ENCODE measurements at regions not wholly inside any gene's neighbourhood (a gene's known extent, or its start where the extent isn't known, plus 50 kb on each side); places are given as distances from the start of the nearest gene placed in this dataset.

DNA sequence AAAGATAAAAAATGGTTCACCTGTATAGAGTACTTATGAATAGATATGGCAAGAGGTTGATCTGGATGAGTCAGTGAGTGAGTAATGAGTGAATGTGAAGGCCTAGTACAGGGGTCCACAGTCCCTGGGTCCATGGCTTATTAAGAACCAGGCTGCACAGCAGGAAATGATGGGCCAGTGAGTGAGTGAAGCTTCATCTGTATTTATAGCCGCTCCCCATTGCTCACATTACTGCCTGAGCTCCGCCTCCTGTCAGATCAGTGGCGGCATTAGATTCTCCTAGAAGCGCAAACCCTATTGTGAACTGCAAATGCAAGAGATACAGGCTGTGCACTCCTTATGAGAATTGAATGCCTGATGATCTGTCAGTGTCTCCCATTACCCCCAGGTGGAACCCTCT, 307.7 kb upstream of the ZNF608 start:
- no peak for DNase-seq (ENCODE audit: low read depth)
- H3K4me3 ChIP-seq (ENCODE audit: low read depth, low read length) = no peak overlapping the region
- TF ChIP-seq CTCF (IDR thresholded peaks at IDR 0.05; ENCODE audit: control insufficient read depth, extremely low read depth, insufficient read depth) = no peak

DNA sequence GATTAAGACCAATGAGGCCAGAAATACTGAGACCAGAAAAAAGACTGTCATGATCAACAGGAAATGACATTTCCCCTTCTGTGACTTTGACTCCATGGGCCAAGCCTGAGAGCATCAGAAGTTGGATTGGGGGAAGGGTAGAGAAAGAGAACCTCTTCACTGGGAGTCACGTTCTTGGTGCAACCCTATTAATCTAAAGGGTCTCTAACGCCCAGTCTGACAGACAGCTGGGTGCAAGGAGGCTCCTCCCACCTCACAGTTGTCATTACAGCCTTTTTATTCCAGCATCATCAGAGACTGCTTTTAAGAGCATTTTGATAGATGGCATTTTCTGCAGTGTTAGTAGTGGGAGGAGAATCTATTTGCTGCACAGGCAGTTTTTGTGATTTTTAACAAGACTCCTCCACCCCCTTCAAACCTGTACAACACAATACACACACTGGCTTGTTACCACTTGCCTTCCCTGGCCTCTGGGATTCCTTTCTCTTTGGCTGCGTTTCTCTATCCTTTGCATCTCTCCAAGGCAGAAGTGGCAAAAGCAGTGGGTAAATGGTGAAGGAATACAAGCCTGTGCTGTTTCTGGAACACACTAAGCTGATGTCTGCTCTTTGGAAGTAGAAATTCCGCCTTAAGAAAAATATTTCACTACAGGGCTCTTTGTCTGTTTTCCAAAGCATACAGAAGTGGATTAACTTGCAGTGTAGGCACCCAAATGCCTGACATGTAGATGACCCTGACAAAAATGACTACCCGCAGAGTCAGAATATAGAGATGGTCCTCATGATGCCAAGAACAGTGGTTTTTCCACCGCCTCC, 310.4 kb upstream of the ZNF608 start:
- TF ChIP-seq CTCF (IDR thresholded peaks at IDR 0.05; ENCODE audit: control insufficient read depth, extremely low read depth, insufficient read depth) = no peak
- no peak overlapping the region for H3K4me3 ChIP-seq (ENCODE audit: low read depth, low read length)
- DNase-seq (ENCODE audit: low read depth) = no peak

GRCh38 chr5:125057912-125058826, 311.7 kb upstream of the ZNF608 start:
- TF ChIP-seq CTCF (IDR thresholded peaks at IDR 0.05; ENCODE audit: control insufficient read depth, extremely low read depth, insufficient read depth) = no peak
- DNase-seq (ENCODE audit: low read depth) = no peak
- H3K4me3 ChIP-seq (ENCODE audit: low read depth, low read length) = no peak overlapping the region

GRCh38 chr5:125059255-125060002, 313.0 kb upstream of the ZNF608 start:
- DNase-seq (ENCODE audit: low read depth) = no peak
- TF ChIP-seq CTCF (IDR thresholded peaks at IDR 0.05; ENCODE audit: control insufficient read depth, extremely low read depth, insufficient read depth) = no peak

GRCh38 chr5:125061726-125062125, 315.3 kb upstream of the ZNF608 start:
- TF ChIP-seq CTCF (IDR thresholded peaks at IDR 0.05; ENCODE audit: control insufficient read depth, extremely low read depth, insufficient read depth) = no peak
- no peak for DNase-seq (ENCODE audit: low read depth)
- no peak overlapping the region for H3K4me3 ChIP-seq (ENCODE audit: low read depth, low read length)

More at GRCh38 chr5:125059255-125060002, 313.0 kb upstream of the ZNF608 start:
- H3K4me3 ChIP-seq (ENCODE audit: low read depth, low read length) = no peak overlapping the region

- no peak overlapping the region; the same call in 1 of the 2 replicates for H3K4me3 ChIP-seq (ENCODE audit: low read depth, low read length)
- TF ChIP-seq CTCF (IDR thresholded peaks at IDR 0.05; ENCODE audit: control insufficient read depth, extremely low read depth, insufficient read depth) = no peak
- no peak for DNase-seq (ENCODE audit: low read depth)
These were observed 318.4 kb upstream of the ZNF608 start for GRCh38 chr5:125064621-125065438.

Measured in LNCaP clone FGC (cell line).